Epithelial cell of proximal tubule (primary cell): ENCODE measurements at regions not wholly inside any gene's neighbourhood (a gene's known extent, or its start where the extent isn't known, plus 50 kb on each side); places are given as distances from the start of the nearest gene placed in this dataset.

Experiments
- DNase-seq: peaks from one replicate; pipeline ENCODE4 v3.0.0-alpha.2; 2011; ENCODE audit warnings: low read depth
- H3K4me3 ChIP-seq: 2 replicates; pipeline ENCODE4 v1.5.1; 2011; ENCODE audit warnings: low read depth, mild to moderate bottlenecking, low read length
- CTCF ChIP-seq: conservative IDR thresholded peaks from 2 replicates; pipeline ENCODE4 v1.5.1; 2012; ENCODE audit warnings: low read depth, mild to moderate bottlenecking, low read length

GRCh38 chr2:80778704-80779103, 474.2 kb upstream of the LRRTM1 start:
- DNase-seq = no peak
- H3K4me3 ChIP-seq = no peak overlapping the region
- TF ChIP-seq CTCF = no peak

GRCh38 chr2:80748592-80748991, 444.0 kb upstream of the LRRTM1 start:
- H3K4me3 ChIP-seq = no peak overlapping the region
- DNase-seq = no peak
- TF ChIP-seq CTCF = no peak

DNA sequence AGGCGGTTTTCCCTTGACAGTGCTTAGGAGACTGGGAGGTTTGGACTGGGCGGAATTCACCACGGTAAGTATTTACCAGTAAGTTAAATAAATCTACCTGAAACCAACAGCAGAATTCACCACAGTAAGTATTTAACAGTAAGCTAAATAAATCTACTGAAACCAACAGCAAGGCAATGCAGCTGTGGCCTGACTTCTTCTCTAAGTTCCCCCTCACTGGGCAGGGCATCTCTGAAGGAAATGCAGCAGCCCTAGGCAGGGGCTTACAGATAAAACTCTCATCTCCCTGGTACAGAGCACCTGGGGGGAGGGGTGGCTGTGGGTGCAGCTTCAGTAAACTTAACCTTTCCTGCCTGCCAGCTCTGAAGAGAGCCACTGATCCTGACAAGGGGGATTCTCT, 432.5 kb upstream of the LRRTM1 start:
- H3K4me3 ChIP-seq = no peak overlapping the region
- DNase-seq = no peak
- no peak for TF ChIP-seq CTCF

GRCh38 chr2:80725001-80725400, 420.4 kb upstream of the LRRTM1 start:
- no peak for DNase-seq
- TF ChIP-seq CTCF = no peak
- H3K4me3 ChIP-seq = no peak overlapping the region

- no peak for TF ChIP-seq CTCF
These were observed 418.3 kb upstream of the LRRTM1 start for GRCh38 chr2:80722803-80723202.

DNA sequence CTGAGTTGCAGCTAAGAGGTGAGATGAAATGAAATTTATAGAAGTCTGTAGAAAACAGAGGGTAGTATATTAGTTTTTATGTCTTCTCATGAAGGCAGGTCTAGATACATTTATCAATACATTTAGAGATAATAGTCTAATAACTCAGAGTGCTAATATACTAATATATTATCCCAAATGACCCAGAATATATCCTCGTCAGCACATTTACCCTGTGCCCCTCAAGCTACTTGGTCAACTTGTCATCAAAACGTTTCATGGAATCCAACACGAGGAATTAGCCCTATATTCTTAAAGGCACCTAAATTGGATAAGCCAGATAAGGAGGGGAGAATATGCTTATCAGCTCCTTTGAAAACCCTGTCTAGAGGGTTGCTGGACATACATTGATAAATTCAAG, 415.1 kb upstream of the LRRTM1 start:
- no peak for DNase-seq
- TF ChIP-seq CTCF = no peak
- no peak overlapping the region for H3K4me3 ChIP-seq

More at GRCh38 chr2:80722803-80723202, 418.3 kb upstream of the LRRTM1 start:
- no peak overlapping the region for H3K4me3 ChIP-seq
- no peak for DNase-seq

GRCh38 chr2:80715433-80715832, 410.9 kb upstream of the LRRTM1 start:
- no peak for TF ChIP-seq CTCF
- no peak overlapping the region for H3K4me3 ChIP-seq
- DNase-seq = no peak
